Keratinocyte (primary cell): ENCODE measurements at regions not wholly inside any gene's neighbourhood (a gene's known extent, or its start where the extent isn't known, plus 50 kb on each side); places are given as distances from the start of the nearest gene placed in this dataset.

Source experiments
- DNase-seq: peaks from one replicate; pipeline ENCODE4 v3.0.0-alpha.2; 2011; ENCODE audit warnings: low read depth, missing footprints, low spot score
- FAIRE-seq: peaks from 2 replicates; lab custom pipeline; 2011; peaks lifted over from hg19 to GRCh38; lab: Jason Lieb, UNC
- H2AFZ ChIP-seq: 2 replicates; pipeline ENCODE4 v1.6.0; 2012; ENCODE audit warnings: low read length, control low read depth, inconsistent platforms; ENCODE audit not compliant: control insufficient read depth
- H3K27ac ChIP-seq: 2 replicates; pipeline ENCODE4 v1.5.1; 2011; ENCODE audit warnings: low read length; ENCODE audit not compliant: control insufficient read depth, insufficient read depth
- H3K27me3 ChIP-seq: 3 replicates; pipeline ENCODE4 v1.6.0; 2011; ENCODE audit warnings: low read length; ENCODE audit not compliant: control insufficient read depth, insufficient read depth; ENCODE audit errors: extremely low read depth
- H3K36me3 ChIP-seq, 2 experiments: 2 replicates in 1 of 2; 3 replicates in 1 of 2; pipeline ENCODE4 v1.5.1; 2011; ENCODE audit warnings: low read length in 2 of 2, mild to moderate bottlenecking in 1 of 2; ENCODE audit not compliant: control insufficient read depth in 2 of 2, insufficient read depth in 2 of 2; ENCODE audit errors: extremely low read depth in 1 of 2
- H3K4me1 ChIP-seq: 3 replicates; pipeline ENCODE4 v1.5.1; 2011; ENCODE audit warnings: low read length; ENCODE audit not compliant: control insufficient read depth, insufficient read depth; ENCODE audit errors: extremely low read depth
- H3K4me2 ChIP-seq: 3 replicates; pipeline ENCODE4 v1.6.0; 2011; ENCODE audit warnings: low read depth, low read length; ENCODE audit not compliant: control insufficient read depth, insufficient read depth; ENCODE audit errors: extremely low read depth
- H3K4me3 ChIP-seq, 3 experiments: fragments of 200-600 bp in 1 of 3; sonication (generic) in 1 of 3; 2 replicates in 2 of 3; 3 replicates in 1 of 3; pipeline ENCODE4 v1.5.1; 2011 to 2016; ENCODE audit warnings: low read length in 3 of 3, mild to moderate bottlenecking in 3 of 3, control low read depth in 2 of 3, inconsistent platforms in 1 of 3, low read depth in 1 of 3, mixed read lengths in 1 of 3, mixed run types in 1 of 3, moderate library complexity in 1 of 3; ENCODE audit not compliant: control insufficient read depth in 2 of 3, insufficient read depth in 2 of 3; ENCODE audit errors: extremely low read depth in 1 of 3
- H3K79me2 ChIP-seq: 2 replicates; pipeline ENCODE4 v1.6.0; 2012; ENCODE audit warnings: low read length; ENCODE audit not compliant: control insufficient read depth, insufficient read depth
- H3K9ac ChIP-seq: 3 replicates; pipeline ENCODE4 v1.6.0; 2011; ENCODE audit warnings: low read length; ENCODE audit not compliant: control insufficient read depth, insufficient read depth; ENCODE audit errors: extremely low read depth
- H3K9me1 ChIP-seq: 3 replicates; pipeline ENCODE4 v1.6.0; 2011; ENCODE audit warnings: low read length; ENCODE audit not compliant: control insufficient read depth, insufficient read depth; ENCODE audit errors: extremely low read depth
- H3K9me3 ChIP-seq: 2 replicates; pipeline ENCODE4 v1.5.1; 2012; ENCODE audit warnings: low read depth, low read length; ENCODE audit not compliant: control insufficient read depth
- H4K20me1 ChIP-seq: 3 replicates; pipeline ENCODE4 v1.6.0; 2011; ENCODE audit warnings: low read length; ENCODE audit not compliant: control insufficient read depth, insufficient read depth; ENCODE audit errors: extremely low read depth
- CTCF ChIP-seq, 3 experiments: IDR thresholded peaks in 1 of 3; conservative IDR thresholded peaks in 1 of 3; optimal IDR thresholded peaks in 1 of 3; 2 replicates in 2 of 3; 3 replicates in 1 of 3; pipeline versions ENCODE3 to v1.5.1; 2011; ENCODE audit warnings: low read length in 3 of 3, mild to moderate bottlenecking in 3 of 3, moderate library complexity in 2 of 3, control low read depth in 1 of 3, inconsistent platforms in 1 of 3; ENCODE audit not compliant: insufficient read depth in 2 of 3; ENCODE audit errors: extremely low read depth in 1 of 3
- EZH2 ChIP-seq: IDR thresholded peaks from one replicate; pipeline ENCODE4 v1.6.1; 2012; ENCODE audit warnings: inconsistent platforms, mild to moderate bottlenecking, low read length, moderate library complexity
- dilution Hi-C: fragments of 300-500 bp; cut with MboI; formaldehyde crosslinking; loops from one replicate; pipeline ENCODE4 v1.7.0; 2020; ENCODE audit warnings: low sequenced_read_pairs; ENCODE audit not compliant: extremely low pct_ligation_motif_present

- Histone ChIP-seq H2AFZ (no peak overlapping the region), H3K36me3 (no peaks in the 10 kb centered on the region), H4K20me1 (no peaks in the 10 kb centered on the region), H3K27ac (no peak overlapping the region), H3K9me3 (peaks cover 2% of the 10 kb centered on the region), H3K27me3 (no peaks in the 10 kb centered on the region), H3K4me1 (peaks cover 5% of the 10 kb centered on the region), H3K4me3 (no peak overlapping the region), H3K9me1 (no peaks in the 10 kb centered on the region), H3K79me2 (no peaks in the 10 kb centered on the region), H3K9ac (no peak overlapping the region), H3K4me2 (no peak overlapping the region)
- FAIRE-seq = no peak
- DNase-seq = no peak
- dilution Hi-C loops = no loop called here
- TF ChIP-seq EZH2 = no peak
- no peak for TF ChIP-seq CTCF (optimal IDR thresholded peaks at IDR 0.05 in 1 of 3, IDR thresholded peaks at IDR 0.05 in 1 of 3, conservative IDR thresholded peaks at IDR 0.05 in 1 of 3; ENCODE audit: extremely low read depth in 1 of 3, insufficient read depth in 2 of 3, low read length in 3 of 3)
Measured at GRCh38 chr2:144094408-144095151, 425.3 kb downstream of the ZEB2 start.

DNA sequence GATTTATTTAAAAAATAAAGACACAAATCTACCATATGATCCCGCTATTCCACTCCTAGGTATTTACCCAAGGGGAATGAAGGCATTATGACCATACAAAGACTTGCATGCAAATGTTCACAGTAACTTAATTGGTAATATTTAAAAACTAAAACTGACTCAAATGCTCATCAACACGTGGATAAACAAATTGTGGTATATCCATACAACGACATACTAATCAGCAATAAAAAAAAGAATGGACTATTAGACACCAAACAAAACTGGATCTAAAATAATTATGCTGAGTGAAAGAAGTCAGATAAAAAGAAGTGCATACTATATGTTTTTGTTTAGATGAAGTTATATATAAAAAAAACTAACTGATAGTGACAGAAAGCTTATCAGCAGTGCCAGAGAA lies 428.3 kb downstream of the ZEB2 start:
- Histone ChIP-seq H3K4me3 (no peak overlapping the region), H3K79me2 (no peaks in the 10 kb centered on the region)
- no peak for FAIRE-seq

More for the DNA sequence above, 428.3 kb downstream of the ZEB2 start:
- no peak for DNase-seq
- Histone ChIP-seq H3K4me2 (no peak overlapping the region), H3K27ac (no peak overlapping the region), H3K9ac (no peak overlapping the region), H3K36me3 (no peaks in the 10 kb centered on the region), H4K20me1 (no peaks in the 10 kb centered on the region), H3K9me3 (peaks cover 2% of the 10 kb centered on the region), H3K9me1 (no peaks in the 10 kb centered on the region), H3K27me3 (no peaks in the 10 kb centered on the region), H2AFZ (no peak overlapping the region), H3K4me1 (no peaks in the 10 kb centered on the region)
- dilution Hi-C loops = no loop called here
- no peak for TF ChIP-seq CTCF (optimal IDR thresholded peaks at IDR 0.05 in 1 of 3, IDR thresholded peaks at IDR 0.05 in 1 of 3, conservative IDR thresholded peaks at IDR 0.05 in 1 of 3; ENCODE audit: extremely low read depth in 1 of 3, insufficient read depth in 2 of 3, low read length in 3 of 3)
- no peak for TF ChIP-seq EZH2
